ENCODE measurements at regions not wholly inside any gene's neighbourhood (a gene's known extent, or its start where the extent isn't known, plus 50 kb on each side); places are given as distances from the start of the nearest gene placed in this dataset.

DNA sequence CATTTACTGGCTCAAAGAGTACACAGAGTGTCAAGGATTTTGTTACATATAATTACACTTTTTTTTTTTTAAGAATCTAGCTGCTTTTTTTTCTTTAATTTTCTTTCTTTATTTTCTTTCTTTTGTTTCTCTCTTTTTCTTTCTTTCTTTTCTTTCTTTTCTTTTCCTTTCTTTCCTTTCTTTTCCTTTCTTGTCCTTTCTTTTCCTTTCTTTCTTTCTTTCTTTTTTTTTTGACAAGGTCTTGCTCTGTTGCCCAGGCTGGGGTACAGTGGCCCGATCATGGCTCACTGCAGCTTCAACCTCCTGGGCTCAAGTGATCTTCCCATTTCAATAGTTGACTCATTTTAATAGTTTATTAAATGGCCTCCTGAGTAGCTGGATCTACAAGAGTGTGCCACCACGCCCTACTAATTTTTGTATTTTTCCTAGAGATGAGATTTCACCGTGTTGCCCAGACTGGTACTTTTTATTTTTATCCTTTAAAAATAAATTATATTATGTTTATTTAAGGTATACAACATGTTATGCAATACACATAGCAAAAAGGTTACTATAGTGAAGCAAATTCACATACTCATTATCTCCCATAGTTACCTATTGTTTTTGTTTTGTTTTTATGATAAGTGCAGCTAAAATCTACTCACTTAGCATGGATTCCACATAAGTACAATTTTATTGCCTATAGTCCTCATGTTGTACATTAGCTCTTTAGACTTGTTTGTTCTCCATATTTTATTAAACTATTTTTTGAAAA, 381.5 kb upstream of the KLF4 start:
- TF ChIP-seq POLR2A (IDR thresholded peaks at IDR 0.05; ENCODE audit: low read length) (no peak), GATA1 (IDR thresholded peaks at IDR 0.05; ENCODE audit: low read depth, low read length) (no peak)

Data from erythroblast (primary cell).